Gastrocnemius medialis (tissue), 4 donors: ENCODE measurements at regions not wholly inside any gene's neighbourhood (a gene's known extent, or its start where the extent isn't known, plus 50 kb on each side); places are given as distances from the start of the nearest gene placed in this dataset.
A peak's percentile ranks its signal among the peaks of the same experiment; 100 is the strongest.

Experiments used
- ATAC-seq, 2 donors: fragments of 150-250 bp; one replicate each; pipeline ENCODE4 v1.9.1; 2016
- DNase-seq, 2 donors: peaks; one replicate each; pipeline ENCODE4 v3.0.0-alpha.2; 2019
- H3K27ac ChIP-seq, 4 donors: fragments of 200-600 bp; sonication (generic); 1 replicate in 1 of 4; 2 replicates in 3 of 4; pipeline ENCODE4 v1.5.1; 2016 to 2018; ENCODE audit warnings: mild to moderate bottlenecking in 2 of 4, moderate library complexity in 1 of 4
- H3K27me3 ChIP-seq, 3 donors: fragments of 200-600 bp; sonication (generic) in 2 of 3; 1 replicate in 1 of 3; 2 replicates in 2 of 3; pipeline versions ENCODE4 v1.5.1 to v1.6.0; 2016 to 2019; ENCODE audit warnings: mild to moderate bottlenecking in 1 of 3, moderate library complexity in 1 of 3
- H3K36me3 ChIP-seq, 2 donors: fragments of 200-600 bp; sonication (generic) in 1 of 2; one replicate each; pipeline ENCODE4 v1.5.1; 2017 to 2018
- H3K4me1 ChIP-seq, 2 donors: fragments of 200-600 bp; sonication (generic) in 1 of 2; one replicate each; pipeline ENCODE4 v1.5.1; 2016 to 2017; ENCODE audit warnings: mild to moderate bottlenecking in 2 of 2
- H3K4me3 ChIP-seq, 4 donors: fragments of 200-600 bp; sonication (generic) in 3 of 4; 1 replicate in 1 of 4; 2 replicates in 3 of 4; pipeline ENCODE4 v1.5.1; 2016 to 2019; ENCODE audit warnings: mild to moderate bottlenecking in 2 of 4
- H3K9me3 ChIP-seq, 3 donors: fragments of 200-600 bp; sonication (generic) in 2 of 3; 1 replicate in 1 of 3; 2 replicates in 2 of 3; pipeline ENCODE4 v1.5.1; 2016 to 2019
- CTCF ChIP-seq, 5 experiments: fragments of 450-650 bp in 3 of 5; fragments of 200-600 bp in 2 of 5; sonication (generic) in 2 of 5; IDR thresholded peaks in 4 of 5; conservative IDR thresholded peaks in 1 of 5; 1 replicate in 4 of 5; 2 replicates in 1 of 5; pipeline ENCODE4 v1.5.1; 2016 to 2019; ENCODE audit warnings: antibody characterized with exemption in 5 of 5, mild to moderate bottlenecking in 3 of 5, moderate library complexity in 3 of 5
- POLR2A ChIP-seq, 2 donors: fragments of 450-650 bp; IDR thresholded peaks; one replicate each; pipeline ENCODE4 v1.6.1; 2017; ENCODE audit warnings: antibody characterized with exemption in 2 of 2, mild to moderate bottlenecking in 2 of 2, moderate library complexity in 2 of 2
- in situ Hi-C, 4 donors: fragments of 200-750 bp; cut with MboI; loops; one replicate each; pipeline versions ENCODE4 v1.15.0 to v1.8.0; 2017; ENCODE audit warnings: low sequenced_read_pairs in 4 of 4
- intact Hi-C: fragments of 100-400 bp; cut with DNase I; formaldehyde crosslinking; loops from one replicate; pipeline ENCODE4 v1.15.1; 2023; ENCODE audit warnings: low total_unique reads

- ATAC-seq = no peak
- H3K27me3 ChIP-seq = no peaks in the 10 kb centered on the region
- intact Hi-C loops = loop anchor here (2.0 kb wide), 1 partner anchor 49 kb away; no protein-coding TSS in a partner anchor
- no peaks in the 10 kb centered on the region for H3K36me3 ChIP-seq
- peaks cover 22 to 36% of the 10 kb centered on the region in 2 donors for H3K4me1 ChIP-seq
- TF ChIP-seq CTCF (IDR thresholded peaks at IDR 0.05 in 4 of 5, conservative IDR thresholded peaks at IDR 0.05 in 1 of 5) = no peak
- TF ChIP-seq POLR2A (IDR thresholded peaks at IDR 0.05) = no peak
- peak overlapping the region in 3 of 4 donors; percentile 90 to 94 (median 91) for H3K27ac ChIP-seq
- in situ Hi-C loops = loop anchor here in 2 of 4 donors (10.0 kb wide), 2 partner anchors 49 to 59 kb away; no protein-coding TSS in a partner anchor
- H3K4me3 ChIP-seq = no peak overlapping the region
- no peaks in the 10 kb centered on the region for H3K9me3 ChIP-seq
- DNase-seq = no peak
Observed at GRCh38 chr5:91315701-91316100, 67.4 kb downstream of the ARRDC3 start.

- DNase-seq (peak; percentile 96 to 97), ATAC-seq (peak; percentile 63 to 66)
- Histone ChIP-seq H3K4me3 (peak overlapping the region; percentile 18 to 42 (median 36)), H3K36me3 (no peaks in the 10 kb centered on the region), H3K27me3 (no peaks in the 10 kb centered on the region), H3K9me3 (no peaks in the 10 kb centered on the region), H3K4me1 (peaks cover 22 to 43% of the 10 kb centered on the region in 2 donors), H3K27ac (peak overlapping the region; percentile 85 to 94 (median 90))
- in situ Hi-C loops (loop anchor here in 2 of 4 donors (10.0 kb wide), 2 partner anchors 51 to 61 kb away; no protein-coding TSS in a partner anchor), intact Hi-C loops (loop anchor here (1.0 to 5.0 kb wide), 6 partner anchors 33 to 296 kb away; no protein-coding TSS in a partner anchor)
- TF ChIP-seq CTCF (IDR thresholded peaks at IDR 0.05 in 4 of 5, conservative IDR thresholded peaks at IDR 0.05 in 1 of 5) (no peak), POLR2A (IDR thresholded peaks at IDR 0.05) (peak; percentile 42 to 46)
Observed at GRCh38 chr5:91313757-91314673, 69.1 kb downstream of the ARRDC3 start.

- H3K4me3 ChIP-seq = peak overlapping the region; percentile 18 to 42 (median 28)
- in situ Hi-C loops (loop anchor here in 2 of 4 donors (10.0 kb wide), 2 partner anchors 52 to 62 kb away; no protein-coding TSS in a partner anchor), intact Hi-C loops (loop anchor here (1.0 to 5.0 kb wide), 6 partner anchors 16 to 294 kb away; no protein-coding TSS in a partner anchor)
- no peaks in the 10 kb centered on the region for H3K9me3 ChIP-seq
- H3K36me3 ChIP-seq = no peaks in the 10 kb centered on the region
- peak overlapping the region; percentile 85 to 94 (median 90) for H3K27ac ChIP-seq
- no peak for ATAC-seq
- H3K4me1 ChIP-seq = peaks cover 22 to 44% of the 10 kb centered on the region in 2 donors
- no peak for TF ChIP-seq CTCF (IDR thresholded peaks at IDR 0.05 in 4 of 5, conservative IDR thresholded peaks at IDR 0.05 in 1 of 5)
- TF ChIP-seq POLR2A (IDR thresholded peaks at IDR 0.05) = no peak
- H3K27me3 ChIP-seq = no peaks in the 10 kb centered on the region
- no peak for DNase-seq
Observed at GRCh38 chr5:91312698-91313097, 70.4 kb downstream of the ARRDC3 start.

GRCh38 chr5:91311697-91312501 is 71.2 kb downstream of the ARRDC3 start:
- H3K27ac ChIP-seq = peak overlapping the region; percentile 85 to 94 (median 90)
- peak; percentile 88 to 96 for DNase-seq
- peak; percentile 57 to 61 for ATAC-seq
- intact Hi-C loops = loop anchor here (1.0 to 5.0 kb wide), 4 partner anchors 16 to 201 kb away; no protein-coding TSS in a partner anchor
- in situ Hi-C loops = loop anchor here in 2 of 4 donors (10.0 kb wide), 2 partner anchors 53 to 63 kb away; no protein-coding TSS in a partner anchor
- TF ChIP-seq CTCF (IDR thresholded peaks at IDR 0.05 in 4 of 5, conservative IDR thresholded peaks at IDR 0.05 in 1 of 5) = peak in 2 of 5 experiments; percentile 10 to 17
- peak in 1 of 2 donors; percentile 43 for TF ChIP-seq POLR2A (IDR thresholded peaks at IDR 0.05)
- no peaks in the 10 kb centered on the region for H3K36me3 ChIP-seq
- H3K27me3 ChIP-seq = no peaks in the 10 kb centered on the region
- peak overlapping the region; percentile 26 to 42 (median 29) for H3K4me3 ChIP-seq
- no peaks in the 10 kb centered on the region for H3K9me3 ChIP-seq
- H3K4me1 ChIP-seq = peaks cover 27 to 52% of the 10 kb centered on the region in 2 donors
